ENCODE measurements at regions not wholly inside any gene's neighbourhood (a gene's known extent, or its start where the extent isn't known, plus 50 kb on each side); places are given as distances from the start of the nearest gene placed in this dataset.

DNA sequence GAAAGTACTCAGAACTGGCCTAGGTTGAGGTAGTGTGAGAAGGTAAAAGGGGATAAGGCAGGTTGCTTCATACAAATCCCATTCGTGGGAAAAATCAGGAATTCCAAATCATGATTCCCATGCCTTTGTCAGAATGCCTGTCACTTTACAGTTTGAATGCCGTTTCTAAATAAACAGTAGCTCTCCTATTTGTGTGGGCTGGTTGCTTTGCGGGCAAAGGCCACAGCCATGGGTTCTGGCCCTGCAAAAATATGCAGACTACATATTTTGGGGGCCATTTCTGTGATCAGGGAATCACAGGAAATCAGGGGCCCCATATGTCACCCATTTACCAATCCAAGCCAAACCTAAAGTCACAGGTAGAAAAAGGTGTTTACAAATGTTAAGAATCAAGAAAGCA is 161.3 kb upstream of the BMP4 start:
- Histone ChIP-seq H2BK120ac (ENCODE audit: low read depth, low read length) (no peak overlapping the region), H3K4me3 (ENCODE audit: insufficient read depth, low read depth, low read length) (no peak overlapping the region), H3K56ac (ENCODE audit: extremely low read depth, insufficient read depth, low read length) (no peak overlapping the region), H3K23ac (ENCODE audit: low read depth, low read length) (no peak overlapping the region), H3K36me3 (ENCODE audit: control insufficient read depth, insufficient read depth, low read length) (no peaks in the 10 kb centered on the region), H3K4me2 (ENCODE audit: low read depth, low read length) (no peak overlapping the region), H2BK15ac (ENCODE audit: low read depth, low read length) (no peak overlapping the region), H3K27me3 (ENCODE audit: control insufficient read depth, insufficient read depth, low read length) (peaks cover 6% of the 10 kb centered on the region; the same call in 1 of the 2 replicates), H3K14ac (replicated peaks; ENCODE audit: low read depth, low read length) (no peak overlapping the region), H4K20me1 (ENCODE audit: insufficient read depth, low read length) (no peaks in the 10 kb centered on the region), H3K27ac (ENCODE audit: insufficient read depth, low read length) (no peak overlapping the region), H2AK9ac (replicated peaks; ENCODE audit: low read depth, low read length, poor library complexity) (no peak overlapping the region), H3K18ac (ENCODE audit: low read depth, low read length) (no peak overlapping the region), H3K4me1 (ENCODE audit: control insufficient read depth, insufficient read depth, low read length) (no peaks in the 10 kb centered on the region), H2BK5ac (ENCODE audit: low read depth, low read length, poor library complexity, severe bottlenecking) (no peak overlapping the region), H4K8ac (ENCODE audit: low read depth in 2 of 2, low read length in 2 of 2) (no peak overlapping the region), H4K91ac (ENCODE audit: insufficient read depth, low read depth, low read length) (no peak overlapping the region), H2BK20ac (ENCODE audit: low read depth, low read length) (no peak overlapping the region), H3K9me3 (ENCODE audit: control insufficient read depth, insufficient read depth, low read length) (no peaks in the 10 kb centered on the region), H3K4ac (ENCODE audit: low read depth, low read length) (no peak overlapping the region), H4K5ac (ENCODE audit: low read depth, low read length) (no peak overlapping the region), H3K9me1 (ENCODE audit: insufficient read depth, low read length) (no peaks in the 10 kb centered on the region), H2AK5ac (ENCODE audit: low read depth, low read length) (no peak overlapping the region), H2AFZ (replicated peaks; ENCODE audit: low read length, poor library complexity) (no peak overlapping the region), H3K79me1 (ENCODE audit: low read depth in 1 of 2, low read length in 2 of 2) (no peaks in the 10 kb centered on the region), H3K9ac (ENCODE audit: low read depth, low read length) (no peak overlapping the region)
- DNase-seq = no peak
- WGBS, 2 experiments (ENCODE audit: extremely low coverage in 2 of 2, insufficient read length in 1 of 2) = 83% methylated on average over 2 of the region's 3 CpGs; no CpG with 5 or more reads in 1 of the 2 experiments
- intact Hi-C loops (cut with micrococcal nuclease) (no loop called here), dilution Hi-C loops (cut with HindIII; ENCODE audit: low sequenced_read_pairs, unreplicated experiment) (no loop called here), in situ Hi-C loops (cut with MboI; ENCODE audit: low sequenced_read_pairs) (no loop called here)
- no peak for TF ChIP-seq NFE2L2 (IDR thresholded peaks at IDR 0.05; ENCODE audit: low read depth, low read length)
- no peak for TF ChIP-seq FOS (IDR thresholded peaks at IDR 0.05; ENCODE audit: low read depth, low read length)
- TF ChIP-seq SMC3 (IDR thresholded peaks at IDR 0.05; ENCODE audit: low read depth, low read length) = no peak
- TF ChIP-seq MAZ (IDR thresholded peaks at IDR 0.05; ENCODE audit: borderline replicate concordance, low read depth, low read length) = no peak
- TF ChIP-seq BHLHE40 (IDR thresholded peaks at IDR 0.05; ENCODE audit: low read depth, low read length) = no peak
- TF ChIP-seq, protein P1, sequence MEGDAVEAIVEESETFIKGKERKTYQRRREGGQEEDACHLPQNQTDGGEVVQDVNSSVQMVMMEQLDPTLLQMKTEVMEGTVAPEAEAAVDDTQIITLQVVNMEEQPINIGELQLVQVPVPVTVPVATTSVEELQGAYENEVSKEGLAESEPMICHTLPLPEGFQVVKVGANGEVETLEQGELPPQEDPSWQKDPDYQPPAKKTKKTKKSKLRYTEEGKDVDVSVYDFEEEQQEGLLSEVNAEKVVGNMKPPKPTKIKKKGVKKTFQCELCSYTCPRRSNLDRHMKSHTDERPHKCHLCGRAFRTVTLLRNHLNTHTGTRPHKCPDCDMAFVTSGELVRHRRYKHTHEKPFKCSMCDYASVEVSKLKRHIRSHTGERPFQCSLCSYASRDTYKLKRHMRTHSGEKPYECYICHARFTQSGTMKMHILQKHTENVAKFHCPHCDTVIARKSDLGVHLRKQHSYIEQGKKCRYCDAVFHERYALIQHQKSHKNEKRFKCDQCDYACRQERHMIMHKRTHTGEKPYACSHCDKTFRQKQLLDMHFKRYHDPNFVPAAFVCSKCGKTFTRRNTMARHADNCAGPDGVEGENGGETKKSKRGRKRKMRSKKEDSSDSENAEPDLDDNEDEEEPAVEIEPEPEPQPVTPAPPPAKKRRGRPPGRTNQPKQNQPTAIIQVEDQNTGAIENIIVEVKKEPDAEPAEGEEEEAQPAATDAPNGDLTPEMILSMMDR (conservative IDR thresholded peaks at IDR 0.05; ENCODE audit: low read depth, low read length) = no peak
- no peak for TF ChIP-seq CHD1 (IDR thresholded peaks at IDR 0.05; ENCODE audit: low read depth, low read length)
- no peak for TF ChIP-seq RAD21 (IDR thresholded peaks at IDR 0.05; ENCODE audit: low read length)
- TF ChIP-seq RCOR1 (IDR thresholded peaks at IDR 0.05; ENCODE audit: insufficient replicate concordance, low read length) = no peak
- TF ChIP-seq, protein P2, sequence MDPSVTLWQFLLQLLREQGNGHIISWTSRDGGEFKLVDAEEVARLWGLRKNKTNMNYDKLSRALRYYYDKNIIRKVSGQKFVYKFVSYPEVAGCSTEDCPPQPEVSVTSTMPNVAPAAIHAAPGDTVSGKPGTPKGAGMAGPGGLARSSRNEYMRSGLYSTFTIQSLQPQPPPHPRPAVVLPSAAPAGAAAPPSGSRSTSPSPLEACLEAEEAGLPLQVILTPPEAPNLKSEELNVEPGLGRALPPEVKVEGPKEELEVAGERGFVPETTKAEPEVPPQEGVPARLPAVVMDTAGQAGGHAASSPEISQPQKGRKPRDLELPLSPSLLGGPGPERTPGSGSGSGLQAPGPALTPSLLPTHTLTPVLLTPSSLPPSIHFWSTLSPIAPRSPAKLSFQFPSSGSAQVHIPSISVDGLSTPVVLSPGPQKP (IDR thresholded peaks at IDR 0.05; ENCODE audit: borderline replicate concordance, low read depth, low read length) = no peak
- no peak for TF ChIP-seq RFX5 (IDR thresholded peaks at IDR 0.05; ENCODE audit: low read depth, low read length)
- TF ChIP-seq, protein P3, sequence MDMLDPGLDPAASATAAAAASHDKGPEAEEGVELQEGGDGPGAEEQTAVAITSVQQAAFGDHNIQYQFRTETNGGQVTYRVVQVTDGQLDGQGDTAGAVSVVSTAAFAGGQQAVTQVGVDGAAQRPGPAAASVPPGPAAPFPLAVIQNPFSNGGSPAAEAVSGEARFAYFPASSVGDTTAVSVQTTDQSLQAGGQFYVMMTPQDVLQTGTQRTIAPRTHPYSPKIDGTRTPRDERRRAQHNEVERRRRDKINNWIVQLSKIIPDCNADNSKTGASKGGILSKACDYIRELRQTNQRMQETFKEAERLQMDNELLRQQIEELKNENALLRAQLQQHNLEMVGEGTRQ (IDR thresholded peaks at IDR 0.05; ENCODE audit: low read depth, low read length) = no peak
- no peak for TF ChIP-seq MXI1 (IDR thresholded peaks at IDR 0.05; ENCODE audit: borderline replicate concordance, low read depth, low read length)
- TF ChIP-seq MAFK (IDR thresholded peaks at IDR 0.05; ENCODE audit: low read depth, low read length) = no peak
- no peak for TF ChIP-seq CEBPB (IDR thresholded peaks at IDR 0.05; ENCODE audit: low read depth, low read length)
- TF ChIP-seq POLR2A (IDR thresholded peaks at IDR 0.05; ENCODE audit: low read depth, low read length) = no peak
- no peak for ATAC-seq (ENCODE audit: low read depth)
- POLR2A ChIA-PET (ENCODE audit: unreplicated experiment) = no interaction called here
- BruUV-seq (replicated peaks) = no TSS peak
- CTCF ChIA-PET = interaction anchor here (0.6 kb wide), 1 partner anchor 26 kb away, joined by 3 read pairs; no protein-coding TSS in a partner anchor
